Activated CD8-positive, alpha-beta memory T cell treated with anti-CD3 and anti-CD28 coated beads, Interleukin-2, amount 50 U/mL, for 24 hours (primary cell): ENCODE measurements at regions not wholly inside any gene's neighbourhood (a gene's known extent, or its start where the extent isn't known, plus 50 kb on each side); places are given as distances from the start of the nearest gene placed in this dataset.
"Not testable (repeated sequence)": the region's sequence is repeated elsewhere in the genome, so short reads cannot be mapped to it uniquely, and the experiment has no call there.

ENCODE experiments used
- DNase-seq: peaks from one replicate; pipeline ENCODE4 v3.0.0-alpha.2; 2020; ENCODE audit errors: extremely low read depth

- not testable (repeated sequence) for DNase-seq
These were observed 172.8 kb downstream of the ATP6V0E2 start for GRCh38 chr7:150046290-150047194.

GRCh38 chr7:150047329-150047728, 173.6 kb downstream of the ATP6V0E2 start:
- not testable (repeated sequence) for DNase-seq

GRCh38 chr7:150047772-150048171, 174.0 kb downstream of the ATP6V0E2 start:
- not testable (repeated sequence) for DNase-seq

- DNase-seq: not testable (repeated sequence)
These were observed 174.7 kb downstream of the ATP6V0E2 start for GRCh38 chr7:150048244-150049011.

- not testable (repeated sequence) for DNase-seq
These were observed 175.4 kb downstream of the ATP6V0E2 start for GRCh38 chr7:150049012-150049655.

- DNase-seq: not testable (repeated sequence)
These were observed 179.6 kb downstream of the ATP6V0E2 start for GRCh38 chr7:150053396-150053795.

GRCh38 chr7:150054242-150054641, 180.5 kb downstream of the ATP6V0E2 start:
- not testable (repeated sequence) for DNase-seq

- DNase-seq: peak; percentile 65
These were observed 186.8 kb downstream of the ATP6V0E2 start for GRCh38 chr7:150060259-150061221.

DNA sequence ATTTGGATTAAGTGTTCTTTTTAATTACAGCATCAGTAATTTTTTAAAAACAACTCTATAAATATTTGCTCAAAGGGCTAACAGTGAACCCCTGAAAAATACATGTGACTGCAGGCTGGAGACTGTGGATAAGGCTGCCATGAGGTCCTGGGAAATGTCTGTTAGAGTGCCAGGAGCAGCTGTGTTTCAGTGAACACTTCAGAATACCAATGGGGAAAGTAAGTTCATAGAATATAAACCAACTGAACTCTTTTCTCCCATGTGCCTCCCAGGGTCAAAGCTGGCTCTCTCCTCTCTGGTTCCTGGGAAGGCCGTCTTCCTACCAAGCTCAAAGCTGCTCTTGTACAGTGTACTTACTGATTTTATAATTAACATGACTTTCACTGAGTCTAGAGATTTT, 189.4 kb downstream of the ATP6V0E2 start:
- not testable (repeated sequence) for DNase-seq

DNA sequence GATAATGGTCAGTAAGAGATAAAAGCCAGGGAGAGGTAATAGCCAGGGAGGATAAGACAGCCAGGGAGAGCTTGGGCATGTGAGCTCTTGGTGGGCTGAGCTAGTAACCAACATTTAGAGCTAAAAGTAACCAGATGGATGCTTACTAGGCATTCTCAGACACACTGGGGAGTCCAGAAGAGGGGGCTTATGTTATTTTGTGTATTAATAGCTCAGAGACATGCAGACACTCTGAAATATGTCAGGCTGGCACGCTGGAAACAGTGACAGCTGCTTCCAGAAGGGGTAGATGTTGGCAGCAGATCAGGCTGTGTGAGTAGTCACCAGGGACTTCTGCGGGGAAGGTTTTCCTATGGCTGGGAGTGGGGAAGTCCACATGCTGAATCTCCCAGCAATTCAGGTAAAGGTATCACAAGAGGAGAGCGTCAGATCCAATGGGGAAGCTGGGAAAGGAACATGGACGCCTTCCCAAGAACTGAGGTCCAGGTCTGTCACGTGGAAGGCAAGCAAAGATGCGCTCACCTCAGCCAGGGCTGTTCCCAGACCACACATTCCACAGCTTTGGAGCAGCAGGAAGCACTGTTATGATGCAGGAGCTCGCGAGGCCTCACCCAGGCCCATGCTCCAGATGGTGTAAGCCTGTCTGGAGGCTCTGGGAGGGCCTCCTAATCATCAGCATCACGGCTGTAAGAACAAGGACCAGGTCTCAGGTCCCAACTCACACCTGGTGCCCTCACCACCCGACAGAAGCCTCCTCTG, 196.0 kb downstream of the ATP6V0E2 start:
- not testable (repeated sequence) for DNase-seq

DNA sequence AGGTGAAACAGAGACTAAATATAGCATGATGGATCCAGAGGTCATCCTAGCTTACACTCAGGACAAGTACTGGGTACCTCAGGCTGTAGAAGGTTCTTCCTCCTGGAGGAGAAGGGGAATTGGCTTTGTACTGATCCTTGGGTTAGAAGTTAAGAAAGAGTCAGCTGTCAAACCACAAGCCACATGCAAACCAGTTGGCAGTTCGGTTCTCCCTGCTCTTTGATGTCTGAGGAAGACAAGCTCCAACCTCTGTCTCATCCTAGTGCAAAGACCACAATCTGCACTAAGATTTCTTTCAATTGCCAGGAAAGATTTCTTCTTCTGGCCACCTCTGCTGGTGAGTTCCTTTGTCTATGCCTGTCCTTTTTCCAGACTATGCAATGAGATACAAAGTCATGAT, 203.8 kb downstream of the ATP6V0E2 start:
- not testable (repeated sequence) for DNase-seq

- not testable (repeated sequence) for DNase-seq
These were observed 208.1 kb downstream of the ATP6V0E2 start for GRCh38 chr7:150081865-150082264.

GRCh38 chr7:150084724-150085123, 211.0 kb downstream of the ATP6V0E2 start:
- DNase-seq: not testable (repeated sequence)

- not testable (repeated sequence) for DNase-seq
These were observed 213.7 kb downstream of the ATP6V0E2 start for GRCh38 chr7:150087478-150087877.

DNA sequence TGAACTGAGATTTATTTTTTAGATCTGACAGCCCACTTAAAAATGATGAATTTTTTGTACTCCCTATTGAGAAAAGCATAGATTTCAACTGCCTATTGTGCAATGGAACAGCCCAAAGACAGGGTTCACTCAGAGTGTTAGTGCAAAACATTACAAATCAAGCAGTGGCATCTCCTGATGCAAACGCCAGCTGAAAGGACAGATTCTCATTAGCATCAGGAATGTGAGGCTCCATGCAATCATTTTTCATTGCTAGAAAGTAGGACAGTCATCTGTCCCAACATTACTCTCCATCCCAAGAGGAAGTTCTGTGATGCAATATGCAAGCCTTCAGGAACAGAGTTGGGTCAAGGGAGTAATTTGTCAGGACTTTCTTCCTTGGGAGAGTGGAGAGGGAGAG, 215.4 kb downstream of the ATP6V0E2 start:
- DNase-seq: not testable (repeated sequence)

GRCh38 chr7:150090776-150091175, 217.0 kb downstream of the ATP6V0E2 start:
- DNase-seq: not testable (repeated sequence)

- not testable (repeated sequence) for DNase-seq
These were observed 220.1 kb downstream of the ATP6V0E2 start for GRCh38 chr7:150093897-150094296.

GRCh38 chr7:150096213-150096994, 222.6 kb downstream of the ATP6V0E2 start:
- DNase-seq: not testable (repeated sequence)

GRCh38 chr7:150098592-150098991, 224.6 kb upstream of the LRRC61 start:
- not testable (repeated sequence) for DNase-seq
